ENCODE measurements at regions not wholly inside any gene's neighbourhood (a gene's known extent, or its start where the extent isn't known, plus 50 kb on each side); places are given as distances from the start of the nearest gene placed in this dataset.
"Not testable (repeated sequence)": the region's sequence is repeated elsewhere in the genome, so short reads cannot be mapped to it uniquely, and the experiment has no call there.

DNA sequence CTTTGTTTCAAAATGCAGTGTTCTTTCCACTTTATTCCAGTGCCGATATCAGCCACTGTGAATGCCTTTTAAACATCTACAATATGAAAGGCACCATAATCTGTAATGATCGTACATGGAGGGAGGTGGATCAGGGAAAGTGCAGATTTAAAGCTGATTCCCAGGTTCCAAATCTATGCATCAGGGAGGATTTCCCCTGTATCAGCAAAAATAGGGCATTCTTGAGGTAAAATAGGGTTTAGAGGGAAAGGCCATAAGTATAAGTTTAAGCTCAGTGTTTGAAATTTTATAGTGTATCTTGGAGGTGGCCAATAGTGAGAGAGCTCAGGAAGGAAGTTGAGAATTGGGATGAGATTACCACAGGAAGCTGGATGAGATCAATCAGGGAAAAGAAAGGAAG, 289.7 kb upstream of the ID4 start:
- no peak for DNase-seq (ENCODE audit: low spot score)

DNA sequence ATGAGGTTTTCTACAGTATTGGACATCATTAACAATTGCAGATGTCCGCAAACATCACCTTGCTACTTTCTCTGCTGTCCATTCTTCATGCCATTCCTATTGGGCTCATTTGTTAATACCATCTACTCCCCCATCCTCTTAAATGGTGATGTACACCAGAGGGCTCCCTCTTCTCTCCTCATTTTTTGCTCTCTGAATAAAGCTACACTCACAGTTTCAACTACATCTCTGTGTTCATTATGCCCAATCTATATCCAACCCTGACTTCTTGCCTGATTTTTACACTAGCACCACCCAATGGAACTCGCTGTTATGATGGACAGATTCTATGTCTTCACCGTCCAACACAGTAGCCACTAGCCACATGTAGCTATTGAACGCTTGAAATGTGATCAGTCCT, 288.1 kb upstream of the ID4 start:
- DNase-seq (ENCODE audit: low spot score): no peak

DNA sequence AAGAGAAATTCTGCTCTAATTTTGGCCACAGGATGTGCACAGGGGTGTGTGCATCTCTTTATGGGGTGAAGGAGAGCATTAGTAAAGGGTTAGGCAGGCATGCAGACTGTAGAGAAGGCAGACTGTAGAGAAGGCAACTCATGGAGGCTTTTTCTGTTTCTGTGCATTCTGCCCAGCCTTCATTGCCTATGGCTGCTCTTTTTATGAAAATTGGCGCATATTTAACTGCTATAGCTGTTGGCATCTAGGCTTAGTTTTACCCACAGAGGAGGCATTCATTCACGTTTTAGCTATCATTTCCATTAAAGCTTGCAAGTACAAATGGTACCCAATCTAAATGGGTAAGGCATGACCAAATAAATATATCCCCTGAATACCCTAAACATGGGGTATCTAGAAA, 286.8 kb upstream of the ID4 start:
- no peak for DNase-seq (ENCODE audit: low spot score)

DNA sequence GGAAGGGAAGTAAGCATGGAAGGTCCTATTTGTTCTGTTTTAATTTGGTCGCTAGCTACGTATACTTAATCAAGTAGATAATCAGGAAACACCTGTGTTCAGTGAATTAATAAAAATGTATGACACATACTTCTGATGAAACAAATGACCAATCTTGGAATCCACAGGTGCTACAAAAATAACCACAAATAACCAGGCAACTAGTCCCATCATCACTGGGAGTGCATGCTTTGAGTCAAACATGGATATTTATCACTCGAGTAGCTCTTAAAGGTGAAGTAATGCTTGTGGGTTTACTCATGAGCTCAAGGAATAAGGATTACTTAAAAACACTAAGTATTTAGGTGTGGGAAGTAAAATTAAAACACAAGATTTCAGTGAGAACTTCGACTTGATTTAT, 285.6 kb upstream of the ID4 start:
- no peak for DNase-seq (ENCODE audit: low spot score)

DNA sequence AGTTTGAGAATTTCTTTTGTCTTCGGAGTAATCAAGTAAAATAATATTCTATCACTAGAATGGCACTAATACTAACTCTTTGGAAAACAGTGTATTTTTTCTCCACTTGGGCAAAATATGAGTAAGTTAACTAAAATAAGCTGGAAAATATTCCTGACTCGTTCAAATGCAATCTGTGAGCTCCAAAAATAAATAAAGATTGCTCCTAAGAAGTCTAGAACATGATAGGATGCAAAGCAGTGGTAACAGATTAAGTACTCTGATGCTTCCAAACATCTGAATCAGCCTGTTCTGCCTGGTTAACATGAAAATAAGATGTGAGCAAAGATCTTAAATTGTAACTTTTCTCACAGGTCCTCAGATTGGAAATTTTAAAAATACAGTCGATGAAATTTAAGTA, 285.1 kb upstream of the ID4 start:
- no peak for DNase-seq (ENCODE audit: low spot score)

GRCh38 chr6:19552588-19552987, 284.6 kb upstream of the ID4 start:
- DNase-seq (ENCODE audit: low spot score): no peak

GRCh38 chr6:19554356-19555225, 282.6 kb upstream of the ID4 start:
- no peak for DNase-seq (ENCODE audit: low spot score)

DNA sequence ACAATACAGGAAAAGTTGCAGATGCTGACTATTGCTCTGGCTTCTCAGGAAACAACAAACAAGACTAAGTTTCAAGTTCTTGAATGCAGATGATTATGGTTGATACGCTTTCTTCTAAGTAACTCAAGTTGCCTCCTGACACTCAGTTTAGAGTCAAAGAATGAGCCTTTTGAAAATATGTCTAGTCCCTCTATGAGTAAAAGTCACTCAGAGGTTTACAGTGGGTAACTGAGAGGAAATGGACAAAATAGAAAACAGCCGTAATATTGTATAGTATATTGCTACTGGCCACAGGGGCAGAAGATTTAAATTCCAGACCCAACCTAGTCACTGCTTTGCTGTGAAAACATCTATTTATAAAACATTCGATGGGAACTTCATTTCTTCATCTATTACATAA, 280.0 kb upstream of the ID4 start:
- DNase-seq (ENCODE audit: low spot score): no peak

DNA sequence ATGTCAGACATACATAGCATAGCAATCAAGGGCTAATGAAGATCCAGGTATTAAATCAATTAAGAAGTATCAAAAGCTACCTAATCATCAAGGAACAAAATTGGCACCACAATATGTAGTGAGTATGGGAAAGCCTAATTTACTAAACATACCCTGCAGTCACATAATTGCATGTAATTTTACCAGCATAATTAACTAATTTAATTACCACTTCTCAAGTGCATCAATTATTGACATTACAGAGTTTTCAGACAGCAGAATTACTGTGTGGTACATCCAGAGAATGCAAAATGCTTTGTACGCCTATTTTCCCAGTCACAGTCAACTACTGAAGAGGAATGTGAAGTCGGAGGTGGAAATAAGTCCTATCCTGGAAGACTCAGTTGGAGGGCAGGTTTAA, 279.0 kb upstream of the ID4 start:
- no peak for DNase-seq (ENCODE audit: low spot score)

DNA sequence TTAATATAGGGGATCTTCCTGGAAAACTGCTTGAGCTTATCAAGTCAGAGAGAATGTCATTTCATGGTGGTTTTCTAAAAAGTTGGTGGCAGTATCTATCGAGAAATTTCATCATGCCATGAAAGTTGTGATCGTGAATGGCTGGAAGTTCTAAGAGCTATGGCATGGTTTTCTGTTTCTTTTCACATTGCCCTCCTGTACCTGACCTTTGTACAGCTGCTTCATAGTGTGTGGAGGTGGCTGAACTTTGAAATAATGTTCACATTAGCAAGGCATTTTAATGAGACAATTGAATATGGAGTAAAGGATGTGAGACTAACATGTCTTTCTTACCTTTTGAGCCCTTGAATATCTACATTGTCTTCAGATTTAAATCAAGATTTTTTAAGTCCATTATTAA, 278.2 kb upstream of the ID4 start:
- DNase-seq (ENCODE audit: low spot score): no peak

DNA sequence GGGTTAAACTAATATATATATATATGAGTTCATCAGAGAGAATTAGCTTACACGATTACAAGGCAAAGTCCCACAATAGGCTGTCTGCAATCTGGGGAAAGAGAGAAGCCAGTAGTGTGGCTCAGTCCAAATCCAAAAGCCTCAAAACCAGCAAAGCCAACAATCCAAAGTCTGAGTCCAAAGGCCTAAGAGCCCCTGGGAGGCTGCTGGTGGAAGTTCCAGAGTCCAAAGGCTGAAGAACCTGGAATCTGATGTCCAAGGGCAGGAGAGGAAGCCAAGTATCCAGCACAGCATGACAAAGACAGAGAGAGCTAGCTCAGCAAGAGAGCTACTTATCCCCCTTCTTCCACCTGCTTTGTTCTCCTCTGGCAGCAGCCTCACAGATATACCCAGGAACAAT, 274.7 kb upstream of the ID4 start:
- DNase-seq (ENCODE audit: low spot score): no peak

- DNase-seq (ENCODE audit: low spot score): no peak
Observed at GRCh38 chr6:19569563-19569962, 267.6 kb upstream of the ID4 start.

- DNase-seq (ENCODE audit: low spot score): no peak
Observed at GRCh38 chr6:19571176-19571575, 266.0 kb upstream of the ID4 start.

GRCh38 chr6:19578481-19578880, 258.7 kb upstream of the ID4 start:
- no peak for DNase-seq (ENCODE audit: low spot score)

DNA sequence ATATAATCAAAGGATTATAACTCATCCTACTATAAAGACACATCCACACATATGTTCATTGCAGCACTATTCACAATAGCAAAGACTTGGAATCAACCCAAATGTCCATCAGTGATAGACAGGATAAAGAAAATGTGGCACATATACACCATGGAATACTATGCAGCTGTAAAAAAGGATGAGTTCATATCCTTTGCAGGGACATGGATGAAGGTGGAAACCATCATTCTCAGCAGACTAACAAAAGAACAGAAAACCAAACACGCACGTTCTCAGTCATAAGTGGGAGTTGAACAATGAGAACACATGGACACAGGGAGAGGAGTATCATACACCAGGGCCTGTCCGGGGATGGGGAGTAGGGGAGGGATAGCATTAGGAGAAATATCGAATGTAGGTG, 253.0 kb upstream of the ID4 start:
- not testable (repeated sequence) for DNase-seq (ENCODE audit: low spot score)

DNA sequence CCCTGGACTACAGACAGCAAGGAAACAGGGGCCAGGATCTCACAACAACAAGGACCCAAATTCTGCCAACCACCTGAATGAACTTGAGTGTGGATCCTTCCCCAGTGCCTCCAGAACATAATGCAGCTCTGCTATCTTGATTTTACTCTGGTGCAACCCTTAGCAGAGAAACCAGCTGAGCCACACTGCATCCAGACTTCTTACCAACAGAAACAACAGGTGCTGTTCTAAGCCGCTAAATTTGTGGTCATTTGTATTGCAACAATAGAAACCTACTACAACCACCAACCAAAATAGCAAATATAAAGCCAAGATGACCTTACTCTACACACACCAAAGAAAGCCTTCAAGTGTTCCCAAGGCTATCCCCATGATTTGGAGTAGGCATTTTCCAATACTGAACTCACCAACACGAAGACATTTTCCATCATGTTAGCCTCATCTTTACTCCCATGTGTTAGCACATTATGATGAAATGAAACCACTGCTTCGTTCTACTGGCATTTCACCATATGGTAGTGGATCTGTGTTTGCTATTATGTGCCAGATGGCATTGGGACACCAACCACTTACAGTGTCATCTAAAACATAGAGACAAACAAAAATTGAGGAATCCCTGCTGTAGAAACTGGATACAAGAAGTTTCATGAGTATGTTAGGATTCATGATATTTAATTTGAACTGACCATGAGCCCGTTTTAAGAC, 249.8 kb upstream of the ID4 start:
- peak; percentile 43 for DNase-seq (ENCODE audit: low spot score)

DNA sequence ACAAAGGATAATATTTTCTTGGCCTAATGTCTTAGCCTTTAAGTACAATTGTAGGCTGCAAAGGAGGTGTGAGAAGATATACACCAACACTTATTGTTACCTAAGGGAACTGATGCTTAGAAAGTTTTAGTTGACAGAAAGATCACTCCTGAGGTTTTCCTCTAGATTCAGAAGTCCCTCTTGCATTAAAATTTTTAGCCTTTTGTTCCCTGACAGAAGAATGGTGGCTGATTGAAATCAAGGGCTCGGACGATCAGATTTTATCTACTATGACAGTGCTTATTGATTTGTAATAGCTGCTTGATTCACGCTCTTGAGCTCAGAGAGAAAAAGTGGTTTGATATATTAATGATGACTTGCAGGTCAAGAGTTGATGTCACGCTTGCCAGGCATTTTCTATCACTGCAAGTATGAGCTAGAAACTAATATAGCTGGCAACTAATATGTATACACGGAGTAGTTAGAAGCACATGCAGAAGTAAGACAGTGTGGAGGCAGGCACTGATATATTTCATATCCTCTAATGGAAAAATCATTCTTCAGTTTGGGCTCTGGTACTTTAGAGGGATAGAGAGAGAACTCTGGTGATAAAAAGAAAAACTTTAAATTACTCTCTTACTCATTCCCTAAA, 246.6 kb upstream of the ID4 start:
- no peak for DNase-seq (ENCODE audit: low spot score)

DNA sequence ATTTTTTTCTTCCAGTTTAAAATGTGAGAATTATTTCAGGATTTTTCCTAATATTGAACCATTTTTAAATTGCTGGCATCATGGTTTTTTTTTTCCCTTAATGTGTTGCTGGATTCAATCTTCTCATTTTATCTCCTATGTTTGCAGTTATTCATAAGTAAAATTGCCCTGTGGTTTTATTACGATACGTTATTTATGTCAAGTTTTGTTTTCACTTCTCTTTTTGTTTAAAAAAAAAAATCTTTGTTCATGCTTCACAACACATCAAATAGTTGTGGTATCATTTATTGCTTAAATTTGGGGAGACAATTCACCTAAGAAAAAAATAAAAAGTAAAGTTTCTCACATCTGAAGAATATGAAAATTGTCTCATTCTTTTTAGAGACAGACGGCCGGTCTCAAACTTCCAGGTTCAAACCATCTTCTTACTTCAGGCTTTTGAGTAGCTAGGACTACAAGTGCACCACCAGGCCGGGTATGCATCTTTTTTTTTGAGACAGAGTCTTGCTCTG, 239.3 kb upstream of the ID4 start:
- no peak for DNase-seq (ENCODE audit: low spot score)

DNA sequence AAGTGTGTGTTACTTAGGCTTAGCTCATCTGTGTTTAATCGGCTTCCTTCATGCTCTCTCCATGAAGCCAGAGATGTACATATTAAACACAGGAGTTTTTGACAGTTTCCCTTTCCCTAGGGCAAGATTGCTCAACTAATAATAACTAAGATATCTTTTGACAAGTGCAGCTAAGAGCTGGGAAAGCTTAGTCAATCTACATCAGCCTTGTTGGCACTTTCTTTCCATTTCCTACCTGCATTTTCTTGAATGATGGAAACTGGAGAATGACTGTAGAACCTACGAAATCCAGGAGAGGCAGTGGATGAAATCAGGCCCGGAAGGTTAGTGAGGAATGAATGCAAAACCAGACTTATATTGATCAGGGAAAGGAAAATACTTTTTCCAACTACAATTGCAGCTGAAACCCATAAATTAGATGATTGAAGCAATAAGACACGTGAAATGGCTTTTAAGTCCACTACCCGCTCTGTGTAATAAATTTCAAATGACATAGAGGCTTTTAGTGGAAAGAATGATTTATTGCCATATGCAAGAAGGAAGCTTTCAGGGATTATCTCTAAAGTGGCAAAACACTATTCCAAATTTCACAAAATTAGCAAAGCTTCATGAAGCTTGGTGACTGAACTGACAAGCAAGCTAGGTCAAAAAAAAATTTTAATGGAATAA, 237.2 kb upstream of the ID4 start:
- no peak for DNase-seq (ENCODE audit: low spot score)

DNA sequence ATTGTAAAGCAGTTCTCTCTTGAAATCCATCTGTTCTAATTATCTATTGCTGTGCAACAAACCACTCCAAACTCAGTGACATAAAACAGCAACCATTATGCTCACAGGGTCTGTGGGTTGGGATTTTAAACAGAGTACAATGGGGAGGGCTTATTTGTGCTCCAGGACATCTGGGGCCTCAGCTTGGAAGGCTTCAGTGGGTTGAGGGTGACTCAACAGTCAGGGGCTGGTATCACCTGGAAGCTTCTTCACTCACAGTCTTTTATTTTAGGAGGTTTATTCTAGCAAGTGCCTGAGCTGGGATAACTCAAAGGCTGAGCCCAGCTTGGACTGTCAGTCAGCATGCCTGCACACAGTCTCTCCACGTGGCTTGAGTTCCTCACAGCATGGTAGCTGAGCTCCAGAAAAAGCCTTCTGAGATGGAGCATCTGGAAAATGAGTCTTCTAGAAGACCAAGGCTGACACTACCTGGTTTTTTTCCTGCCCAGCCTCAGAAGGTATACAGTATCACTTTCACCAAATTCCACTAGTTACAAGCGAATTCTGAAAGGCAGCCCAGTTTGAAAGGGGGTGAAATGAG, 234.6 kb upstream of the ID4 start:
- peak; percentile 47 for DNase-seq (ENCODE audit: low spot score)

DNA sequence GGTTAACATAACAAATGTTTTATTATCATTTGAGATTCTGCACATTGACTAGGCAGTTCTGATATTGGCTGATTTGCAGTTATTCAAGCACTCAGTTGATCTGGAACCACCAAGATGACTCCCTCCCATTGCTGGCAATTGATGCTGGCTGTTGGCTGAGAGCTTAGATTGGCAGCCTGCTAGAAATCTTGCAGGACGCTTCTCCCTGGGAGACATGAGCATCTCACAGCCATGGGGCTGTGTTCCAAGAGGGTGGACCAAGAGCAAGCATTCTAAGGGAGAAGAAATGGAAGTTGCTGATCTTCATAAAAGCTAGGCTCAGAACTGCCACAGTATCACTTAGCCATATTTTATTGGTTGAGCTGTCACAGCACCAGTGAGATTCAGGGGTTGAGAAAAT, 233.4 kb upstream of the ID4 start:
- peak; percentile 27 for DNase-seq (ENCODE audit: low spot score)

DNA sequence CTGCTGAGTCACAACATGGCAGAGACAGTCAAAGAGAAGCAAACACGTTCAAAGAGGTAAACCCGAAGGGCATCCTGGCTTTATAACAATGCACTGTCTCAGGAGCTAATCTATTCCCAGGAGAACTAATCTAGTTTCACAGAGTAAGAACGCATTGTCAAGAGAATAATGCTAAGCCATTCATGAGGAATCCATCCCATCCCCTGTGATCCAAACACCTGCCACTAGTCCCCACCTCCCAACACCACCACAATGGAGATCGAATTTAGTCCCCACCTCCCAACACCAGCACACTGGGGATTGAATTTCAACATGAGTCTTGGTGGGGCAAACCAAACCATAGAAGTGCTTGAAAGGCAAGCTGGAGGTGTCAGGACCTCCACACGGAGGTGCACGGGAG, 231.5 kb upstream of the ID4 start:
- DNase-seq (ENCODE audit: low spot score): no peak
